HAP-1 (cell line): ENCODE measurements at regions not wholly inside any gene's neighbourhood (a gene's known extent, or its start where the extent isn't known, plus 50 kb on each side); places are given as distances from the start of the nearest gene placed in this dataset.

Experiments used
- DNase-seq, 2 experiments: peaks; one replicate each; pipeline ENCODE4 v3.0.0-alpha.2; 2016 to 2020; ENCODE audit warnings: low spot score in 2 of 2
- H3K27me3 ChIP-seq: fragments of 250-450 bp; sonication (Bioruptor Pico); 2 replicates; pipeline ENCODE4 v1.5.1; 2020; ENCODE audit warnings: low read depth, mild to moderate bottlenecking, moderate library complexity
- H3K36me3 ChIP-seq: fragments of 250-450 bp; sonication (Bioruptor Pico); replicated peaks from 2 replicates; pipeline ENCODE4 v1.5.1; 2020; ENCODE audit warnings: mild to moderate bottlenecking
- H3K4me1 ChIP-seq: fragments of 250-450 bp; sonication (Bioruptor Pico); 2 replicates; pipeline ENCODE4 v1.5.1; 2020; ENCODE audit warnings: mild to moderate bottlenecking
- H3K4me3 ChIP-seq: fragments of 250-450 bp; sonication (Bioruptor Pico); 2 replicates; pipeline ENCODE4 v1.5.1; 2020; ENCODE audit warnings: mild to moderate bottlenecking, moderate library complexity
- H3K9me3 ChIP-seq: fragments of 250-450 bp; sonication (Bioruptor Pico); 2 replicates; pipeline ENCODE4 v1.5.1; 2020; ENCODE audit warnings: mild to moderate bottlenecking, moderate library complexity
- in situ Hi-C: fragments of 300-500 bp; cut with MboI; formaldehyde crosslinking; loops from 3 replicates; pipeline ENCODE4 v1.14.3; 2020; ENCODE audit warnings: low sequenced_read_pairs, inconsistent platforms, mixed read lengths

- DNase-seq: no peak
Observed at GRCh38 chr2:72037261-72037666, 110.4 kb downstream of the CYP26B1 start.

DNA sequence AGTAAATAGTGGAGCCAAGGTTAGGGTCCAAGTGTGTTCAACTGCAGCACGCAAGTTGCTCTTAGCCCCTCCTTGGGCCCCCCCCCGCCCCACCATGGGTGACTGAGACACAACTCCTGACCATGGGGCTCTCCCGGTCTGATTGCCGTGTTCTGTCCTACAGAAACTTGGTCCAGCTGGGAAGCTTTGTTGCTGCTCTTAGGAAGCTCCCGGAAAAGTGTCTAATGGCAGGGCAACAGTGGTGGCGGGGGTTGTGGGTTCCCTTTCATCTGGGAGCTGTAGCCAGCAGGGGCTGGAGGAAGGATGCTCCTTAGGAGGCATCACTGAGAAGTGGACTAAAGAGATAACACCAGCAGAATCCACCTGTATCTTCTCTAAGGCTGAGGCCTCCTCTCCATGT lies 111.1 kb downstream of the CYP26B1 start:
- no peaks in the 10 kb centered on the region; the same call in 1 of the 2 replicates for H3K27me3 ChIP-seq
- H3K4me1 ChIP-seq: no peaks in the 10 kb centered on the region
- no peak overlapping the region for H3K4me3 ChIP-seq
- H3K36me3 ChIP-seq: no peaks in the 10 kb centered on the region
- no peaks in the 10 kb centered on the region for H3K9me3 ChIP-seq
- no peak for DNase-seq
- in situ Hi-C loops: no loop called here

More at GRCh38 chr2:72037261-72037666, 110.4 kb downstream of the CYP26B1 start:
- H3K4me1 ChIP-seq: no peaks in the 10 kb centered on the region
- no peaks in the 10 kb centered on the region for H3K36me3 ChIP-seq
- in situ Hi-C loops: no loop called here
- H3K27me3 ChIP-seq: no peaks in the 10 kb centered on the region; the same call in 1 of the 2 replicates
- H3K4me3 ChIP-seq: no peak overlapping the region
- H3K9me3 ChIP-seq: no peaks in the 10 kb centered on the region

DNA sequence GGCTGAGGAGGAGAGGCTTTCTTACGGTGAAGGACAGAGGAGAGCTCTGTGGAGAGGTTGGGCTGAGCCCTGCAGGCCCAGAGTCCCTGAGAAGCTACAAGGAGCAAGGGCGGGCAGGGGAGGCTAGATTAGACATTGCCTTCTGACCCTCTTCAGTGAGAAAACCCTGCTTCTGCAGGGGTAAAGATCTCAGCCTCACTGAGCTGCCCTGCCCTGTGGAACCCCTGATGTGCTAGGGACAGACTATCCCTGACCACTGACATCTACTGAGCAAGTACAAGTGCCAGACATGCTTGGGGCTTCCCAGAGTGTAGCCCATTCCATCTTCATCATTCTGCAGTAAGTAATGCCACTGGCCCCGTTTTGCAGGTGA lies 111.5 kb downstream of the CYP26B1 start:
- Histone ChIP-seq H3K36me3 (no peaks in the 10 kb centered on the region), H3K9me3 (no peaks in the 10 kb centered on the region), H3K4me1 (no peaks in the 10 kb centered on the region), H3K27me3 (no peaks in the 10 kb centered on the region; the same call in 1 of the 2 replicates), H3K4me3 (no peak overlapping the region)
- in situ Hi-C loops: no loop called here
- DNase-seq: no peak

DNA sequence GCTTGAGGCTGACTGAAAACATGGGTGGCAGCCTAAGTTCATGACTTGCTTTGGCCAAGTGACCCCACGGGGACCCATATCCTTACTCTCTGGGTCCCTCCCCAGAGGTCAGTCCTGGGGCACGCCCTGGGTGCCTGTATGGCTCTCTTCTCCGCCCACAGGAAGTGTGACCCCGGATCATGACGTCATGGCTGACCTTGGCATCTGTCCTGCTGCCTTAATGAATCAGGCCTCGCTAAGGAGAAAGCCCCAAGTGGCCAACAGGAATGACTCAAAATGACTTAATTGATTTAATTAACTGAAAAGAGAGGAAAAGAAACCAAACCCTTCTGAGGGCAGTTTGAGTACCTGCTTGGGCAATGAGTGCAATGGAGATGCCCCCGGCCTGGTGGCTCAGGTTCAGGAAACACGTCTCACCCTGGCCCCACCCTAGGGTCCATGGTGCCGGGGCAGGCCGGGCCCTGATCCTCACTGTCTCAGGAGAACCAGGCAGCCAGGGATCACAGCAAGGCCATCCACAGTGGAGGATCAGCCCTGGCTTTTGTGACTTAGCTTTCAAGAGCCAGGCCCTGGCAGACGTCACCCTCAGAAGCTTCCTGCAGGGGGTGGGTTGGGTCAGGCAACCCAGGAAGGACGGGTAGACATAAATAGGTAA lies 112.0 kb downstream of the CYP26B1 start:
- Histone ChIP-seq H3K36me3 (no peaks in the 10 kb centered on the region), H3K4me1 (no peaks in the 10 kb centered on the region), H3K27me3 (no peaks in the 10 kb centered on the region; the same call in 1 of the 2 replicates), H3K9me3 (no peaks in the 10 kb centered on the region), H3K4me3 (no peak overlapping the region)
- in situ Hi-C loops: no loop called here
- no peak for DNase-seq

DNA sequence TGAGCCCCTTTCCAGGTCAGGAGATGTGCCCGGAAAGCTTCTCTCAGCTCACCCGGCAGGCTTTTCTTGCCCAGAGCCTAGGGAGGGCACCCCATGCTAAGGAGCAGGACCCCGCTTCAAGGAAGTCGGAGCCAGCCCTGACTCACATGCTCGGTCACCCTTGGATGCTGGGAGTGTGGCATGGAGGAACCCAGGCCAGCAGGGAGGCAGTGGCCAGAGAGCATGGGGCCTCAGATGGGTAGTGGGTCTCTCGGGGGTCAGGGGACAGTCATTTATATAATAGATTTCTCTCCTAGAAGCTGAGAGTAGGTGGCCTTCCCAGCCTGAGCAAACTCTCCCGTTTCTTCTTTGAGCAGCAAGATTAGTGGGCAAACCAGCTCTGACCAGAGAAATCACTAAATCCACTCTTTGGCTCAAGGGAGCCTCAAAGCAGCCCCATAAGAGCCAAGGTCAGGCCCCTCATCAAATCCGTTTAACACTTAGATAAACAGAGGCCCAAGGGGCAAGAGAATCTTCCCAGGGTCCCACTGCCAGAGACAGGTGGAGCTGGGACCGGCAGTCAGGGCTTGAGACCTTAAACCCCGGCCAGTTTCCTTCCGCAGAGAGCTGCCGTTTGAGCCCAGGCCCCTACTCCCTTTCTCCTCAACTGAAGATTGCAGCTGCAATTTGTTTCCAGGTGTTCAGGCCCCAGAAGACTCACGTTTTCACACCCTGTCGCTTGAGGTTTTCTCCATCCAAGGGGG lies 113.1 kb downstream of the CYP26B1 start:
- Histone ChIP-seq H3K4me3 (no peak overlapping the region), H3K36me3 (no peaks in the 10 kb centered on the region), H3K4me1 (no peaks in the 10 kb centered on the region), H3K27me3 (no peaks in the 10 kb centered on the region; the same call in 1 of the 2 replicates), H3K9me3 (no peaks in the 10 kb centered on the region)
- DNase-seq: no peak
- in situ Hi-C loops: no loop called here

GRCh38 chr2:72033636-72034035 lies 114.0 kb downstream of the CYP26B1 start:
- no peak for DNase-seq
- Histone ChIP-seq H3K4me1 (no peaks in the 10 kb centered on the region), H3K9me3 (no peaks in the 10 kb centered on the region), H3K36me3 (no peaks in the 10 kb centered on the region), H3K27me3 (no peaks in the 10 kb centered on the region; the same call in 1 of the 2 replicates), H3K4me3 (no peak overlapping the region)
- in situ Hi-C loops: no loop called here

GRCh38 chr2:72032481-72033041 lies 115.1 kb downstream of the CYP26B1 start:
- Histone ChIP-seq H3K4me3 (no peak overlapping the region), H3K9me3 (no peaks in the 10 kb centered on the region), H3K27me3 (no peaks in the 10 kb centered on the region; the same call in 1 of the 2 replicates), H3K36me3 (no peaks in the 10 kb centered on the region), H3K4me1 (no peaks in the 10 kb centered on the region)
- no peak for DNase-seq
- in situ Hi-C loops: no loop called here

DNA sequence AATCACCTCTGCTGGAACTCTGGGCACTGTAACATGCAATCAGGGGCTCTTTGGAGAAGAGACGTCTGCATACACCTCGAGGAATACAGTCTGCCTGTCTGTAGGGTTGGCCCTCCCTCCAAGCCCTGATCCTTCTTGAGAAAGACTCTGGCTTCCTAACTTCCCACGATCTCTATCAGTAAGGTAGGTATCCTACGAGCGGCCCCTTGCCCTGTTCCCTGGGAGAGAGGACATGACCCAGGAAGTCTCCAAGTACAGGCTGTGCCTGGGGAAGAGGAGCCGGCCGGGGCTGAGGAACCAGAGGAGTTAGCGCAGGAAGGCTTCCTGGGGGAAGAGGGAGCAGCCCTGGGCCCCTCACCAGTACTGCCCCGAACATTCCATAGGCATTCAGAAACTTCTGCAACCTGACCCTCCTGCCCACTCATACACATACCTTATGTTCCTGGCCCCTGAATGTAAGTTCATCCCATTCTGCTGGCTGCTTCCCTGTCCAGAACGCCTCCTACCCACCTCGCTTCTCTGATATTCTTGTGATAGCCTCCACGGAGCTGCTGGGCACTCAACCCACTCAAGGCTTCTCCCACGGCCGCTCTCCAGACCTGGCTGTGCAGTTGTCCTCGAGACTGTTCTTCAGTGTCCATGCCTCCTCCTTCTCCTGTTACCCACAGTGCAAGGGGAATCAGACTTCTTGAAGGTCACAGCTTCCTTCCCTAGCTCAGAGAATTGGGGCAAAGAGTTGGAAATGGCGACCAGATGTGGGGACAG lies 116.1 kb downstream of the CYP26B1 start:
- H3K36me3 ChIP-seq: no peaks in the 10 kb centered on the region
- no peak overlapping the region for H3K4me3 ChIP-seq
- in situ Hi-C loops: no loop called here
- no peak for DNase-seq
- no peaks in the 10 kb centered on the region for H3K4me1 ChIP-seq
- no peaks in the 10 kb centered on the region; the same call in 1 of the 2 replicates for H3K27me3 ChIP-seq
- no peaks in the 10 kb centered on the region for H3K9me3 ChIP-seq

DNA sequence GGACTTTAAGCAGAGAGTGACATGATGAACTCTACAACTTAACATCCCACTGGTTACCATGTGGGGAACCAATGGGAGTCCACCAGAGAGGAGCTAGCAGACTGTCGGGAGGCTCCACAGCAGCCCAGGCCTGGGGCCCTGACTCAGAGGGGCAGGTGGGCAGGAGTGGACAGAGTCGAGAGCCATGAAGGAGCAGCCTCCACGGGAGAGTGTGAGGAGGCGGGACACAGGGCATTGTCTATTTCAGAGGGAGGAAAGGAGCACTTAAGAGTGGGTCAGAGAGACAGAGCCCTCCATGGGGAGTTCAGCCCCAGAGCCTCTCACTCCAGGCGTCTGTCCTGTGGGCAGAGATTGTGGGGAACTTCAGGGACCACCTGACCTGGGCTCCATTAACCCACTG lies 118.7 kb downstream of the CYP26B1 start:
- DNase-seq: no peak
- in situ Hi-C loops: no loop called here
- no peaks in the 10 kb centered on the region for H3K4me1 ChIP-seq
- H3K9me3 ChIP-seq: no peaks in the 10 kb centered on the region
- H3K27me3 ChIP-seq: no peaks in the 10 kb centered on the region; the same call in 1 of the 2 replicates
- H3K36me3 ChIP-seq: no peaks in the 10 kb centered on the region
- no peak overlapping the region for H3K4me3 ChIP-seq

- H3K4me3 ChIP-seq: no peak overlapping the region
- H3K4me1 ChIP-seq: no peaks in the 10 kb centered on the region
- no peaks in the 10 kb centered on the region for H3K36me3 ChIP-seq
- in situ Hi-C loops: no loop called here
- H3K9me3 ChIP-seq: no peaks in the 10 kb centered on the region
- no peaks in the 10 kb centered on the region for H3K27me3 ChIP-seq
- DNase-seq: no peak
Observed at GRCh38 chr2:72028351-72028995, 119.2 kb downstream of the CYP26B1 start.

GRCh38 chr2:72027426-72028161 lies 120.1 kb downstream of the CYP26B1 start:
- Histone ChIP-seq H3K9me3 (no peaks in the 10 kb centered on the region), H3K4me3 (no peak overlapping the region), H3K27me3 (no peaks in the 10 kb centered on the region), H3K36me3 (no peaks in the 10 kb centered on the region), H3K4me1 (no peaks in the 10 kb centered on the region)
- no peak for DNase-seq
- in situ Hi-C loops: no loop called here

DNA sequence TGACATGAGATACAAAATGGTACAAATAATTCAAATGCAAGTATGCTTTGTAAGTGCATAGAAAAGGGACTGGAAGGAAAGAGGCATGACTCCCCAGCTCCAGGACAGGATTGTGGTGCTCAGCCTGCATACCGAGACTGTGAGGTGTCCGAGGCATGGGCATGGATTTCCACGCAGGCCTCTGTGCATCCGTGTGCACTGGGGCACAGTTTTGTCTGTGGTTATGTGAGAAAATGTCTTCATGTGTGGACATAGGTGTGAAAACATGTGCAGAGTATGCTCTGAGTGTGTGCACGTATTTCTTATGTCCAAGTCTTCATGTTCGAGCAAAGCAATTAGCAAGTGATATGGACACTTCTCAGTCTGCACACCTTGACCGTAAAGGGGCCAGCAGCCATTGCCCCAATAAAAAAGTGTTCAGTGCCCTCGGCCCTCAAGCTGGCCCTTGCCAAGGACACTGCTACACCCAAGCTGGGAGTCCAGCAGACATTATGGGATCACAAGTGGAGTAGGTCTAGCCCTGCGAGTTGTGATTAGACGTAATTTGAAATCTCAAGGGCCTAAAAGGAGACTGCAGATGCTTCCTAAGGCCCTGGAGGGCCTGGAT lies 120.7 kb downstream of the CYP26B1 start:
- no peak for DNase-seq
- in situ Hi-C loops: no loop called here
- no peaks in the 10 kb centered on the region for H3K27me3 ChIP-seq

More for the DNA sequence above, 120.7 kb downstream of the CYP26B1 start:
- Histone ChIP-seq H3K9me3 (no peaks in the 10 kb centered on the region), H3K4me3 (no peak overlapping the region), H3K36me3 (no peaks in the 10 kb centered on the region), H3K4me1 (no peaks in the 10 kb centered on the region)
